ENCODE measurements at regions not wholly inside any gene's neighbourhood (a gene's known extent, or its start where the extent isn't known, plus 50 kb on each side); places are given as distances from the start of the nearest gene placed in this dataset.

DNA sequence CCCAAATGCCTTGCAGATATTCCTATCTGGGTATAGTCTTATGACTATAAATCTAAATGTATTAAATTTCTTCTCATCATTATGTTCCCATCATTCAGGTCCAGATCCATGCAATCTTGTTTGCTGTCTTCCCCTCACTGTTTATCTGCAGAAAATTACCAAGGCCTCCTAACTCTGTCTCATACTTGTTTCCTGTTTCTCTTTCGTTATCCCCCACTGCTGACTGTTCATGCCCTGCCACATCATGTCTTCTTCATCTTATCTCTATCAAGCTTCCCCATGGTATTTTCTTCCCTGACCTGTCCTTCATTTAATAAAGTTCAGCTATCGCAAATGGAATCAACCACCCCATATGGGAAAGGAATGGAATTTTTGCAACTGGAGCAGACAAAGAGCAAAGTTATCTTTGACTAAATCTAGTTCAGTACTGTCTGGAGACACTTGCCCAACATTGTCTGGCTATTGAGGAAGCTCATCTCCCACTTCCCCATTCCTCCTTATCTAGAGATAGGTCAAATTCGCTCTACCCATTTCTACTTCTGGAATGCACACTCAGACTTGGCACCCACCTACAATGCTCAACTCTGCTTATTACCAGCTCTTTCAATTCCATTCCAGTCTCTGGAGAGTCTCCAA is 1358.1 kb downstream of the EFNB2 start:
- TF ChIP-seq GATA3 (IDR thresholded peaks at IDR 0.05; ENCODE audit: low read depth, low read length) (no peak), GATA2 (IDR thresholded peaks at IDR 0.05; ENCODE audit: low read depth, low read length) (no peak)

All from SH-SY5Y (cell line).